GM21619 (cell line): ENCODE measurements at regions not wholly inside any gene's neighbourhood (a gene's known extent, or its start where the extent isn't known, plus 50 kb on each side); places are given as distances from the start of the nearest gene placed in this dataset.

ENCODE experiments used
- ATAC-seq: cut with Tn5 transposase; IDR thresholded peaks from one replicate; pipeline ENCODE4 v1.9.1; 2021; ENCODE audit not compliant: unreplicated experiment

- no peak for ATAC-seq
Measured at GRCh38 chr9:119841016-119841415, 471.8 kb upstream of the BRINP1 start.

- no peak for ATAC-seq
Measured at GRCh38 chr9:119839888-119840287, 470.7 kb upstream of the BRINP1 start.

DNA sequence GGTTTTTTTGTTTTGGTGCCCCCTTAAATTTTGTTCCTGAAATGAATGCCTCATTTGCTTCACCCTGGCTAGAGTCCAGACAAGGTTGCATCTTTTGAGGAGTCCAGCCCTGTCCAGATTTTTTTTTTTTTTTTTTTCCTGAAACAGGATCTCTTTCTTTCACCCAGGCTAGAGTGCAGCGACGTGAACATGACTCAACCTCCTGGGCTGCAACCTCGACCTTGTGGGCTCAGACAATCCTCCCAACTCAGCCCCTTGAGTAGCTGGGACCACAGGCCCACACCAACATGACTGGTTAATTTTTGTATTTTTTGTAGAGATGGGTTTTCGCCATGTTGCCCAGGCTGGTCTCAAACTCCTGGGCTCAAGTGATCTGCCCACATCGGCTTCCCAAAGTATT lies 469.0 kb upstream of the BRINP1 start:
- no peak for ATAC-seq

DNA sequence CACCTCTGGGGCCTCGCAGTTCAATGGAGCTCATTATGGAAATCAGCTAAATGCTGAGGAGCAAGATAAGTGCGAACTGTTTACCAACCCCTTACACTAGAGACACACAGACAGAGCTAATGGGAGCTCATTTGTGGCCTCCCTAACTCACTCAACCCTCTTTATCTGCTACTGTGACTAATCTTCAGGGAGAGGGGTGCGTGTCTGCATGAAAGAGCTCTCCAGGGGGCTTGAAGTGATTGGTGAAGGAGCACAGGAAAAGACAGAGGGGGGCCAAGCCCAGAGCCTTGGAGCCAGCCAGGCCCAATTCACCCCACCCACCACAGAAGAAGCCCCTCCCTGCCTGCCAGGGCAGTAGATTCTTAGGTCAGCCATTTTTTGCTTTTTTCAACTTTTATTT lies 466.8 kb upstream of the BRINP1 start:
- no peak for ATAC-seq

DNA sequence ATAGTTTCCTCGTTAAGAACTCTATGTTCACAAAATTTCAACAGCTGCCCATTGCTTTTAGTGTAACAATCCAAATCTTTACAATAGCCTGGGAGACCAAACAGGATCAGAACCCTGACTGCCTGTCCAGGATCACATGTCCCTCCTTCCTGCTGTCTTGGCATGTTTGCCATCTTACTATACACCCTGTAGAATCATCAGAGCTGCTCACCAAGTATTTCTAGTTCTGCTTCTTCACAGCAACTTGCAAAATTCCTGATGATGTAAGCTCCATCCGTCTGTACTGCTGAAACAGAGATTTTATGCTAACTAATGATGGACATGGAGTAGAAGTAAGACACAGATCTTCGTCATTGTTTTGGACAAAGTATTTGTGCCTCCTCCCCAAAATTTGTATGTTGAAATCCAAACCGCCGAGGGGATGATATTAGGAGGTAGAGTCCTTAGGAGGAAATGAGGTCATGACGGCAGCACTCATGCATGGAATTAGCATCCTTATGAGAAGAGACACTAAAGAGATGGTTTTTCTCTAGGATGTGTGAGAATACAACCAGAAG lies 464.9 kb upstream of the BRINP1 start:
- no peak for ATAC-seq

DNA sequence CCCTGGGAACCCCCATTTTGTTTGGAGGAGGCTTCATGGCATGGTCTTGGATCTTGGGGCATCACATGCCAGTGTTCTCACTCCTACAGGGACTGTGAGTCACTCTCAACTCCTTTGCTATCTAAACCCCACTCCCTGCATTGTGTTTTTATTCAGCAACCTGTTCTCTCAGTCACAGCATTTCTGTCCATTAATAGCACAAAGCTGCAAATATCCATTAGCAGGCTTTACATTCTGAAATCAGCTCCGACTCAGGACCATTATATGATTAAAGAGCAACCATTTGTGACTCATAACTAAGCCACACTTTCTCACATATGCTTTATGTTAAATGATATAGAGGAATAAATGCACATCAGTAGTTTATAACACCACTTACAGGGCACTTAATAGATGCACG lies 462.1 kb upstream of the BRINP1 start:
- ATAC-seq = no peak

DNA sequence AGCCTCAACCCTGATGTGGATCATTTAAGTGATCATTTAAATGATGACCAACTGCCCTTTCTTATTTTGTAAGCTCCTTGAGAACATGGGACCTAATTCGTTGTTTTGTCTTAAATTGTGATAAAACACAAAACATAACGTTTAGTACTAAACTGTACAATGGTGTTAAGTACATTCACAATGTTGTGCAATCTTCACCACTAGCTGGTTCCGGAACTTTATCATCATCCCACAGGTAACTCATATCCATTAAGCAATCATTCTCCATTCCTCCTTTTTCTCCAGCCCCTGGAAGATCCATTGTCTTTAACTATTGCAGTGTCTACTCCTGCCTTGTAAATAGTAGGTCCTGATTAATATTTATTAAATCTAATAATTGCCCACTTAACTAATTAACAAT lies 460.5 kb upstream of the BRINP1 start:
- no peak for ATAC-seq

GRCh38 chr9:119829186-119829585 lies 460.0 kb upstream of the BRINP1 start:
- no peak for ATAC-seq

- ATAC-seq = no peak
Measured at GRCh38 chr9:119827526-119827925, 458.3 kb upstream of the BRINP1 start.

GRCh38 chr9:119827126-119827525 lies 457.9 kb upstream of the BRINP1 start:
- no peak for ATAC-seq

- ATAC-seq = no peak
Measured at GRCh38 chr9:119818726-119819435, 449.6 kb upstream of the BRINP1 start.

DNA sequence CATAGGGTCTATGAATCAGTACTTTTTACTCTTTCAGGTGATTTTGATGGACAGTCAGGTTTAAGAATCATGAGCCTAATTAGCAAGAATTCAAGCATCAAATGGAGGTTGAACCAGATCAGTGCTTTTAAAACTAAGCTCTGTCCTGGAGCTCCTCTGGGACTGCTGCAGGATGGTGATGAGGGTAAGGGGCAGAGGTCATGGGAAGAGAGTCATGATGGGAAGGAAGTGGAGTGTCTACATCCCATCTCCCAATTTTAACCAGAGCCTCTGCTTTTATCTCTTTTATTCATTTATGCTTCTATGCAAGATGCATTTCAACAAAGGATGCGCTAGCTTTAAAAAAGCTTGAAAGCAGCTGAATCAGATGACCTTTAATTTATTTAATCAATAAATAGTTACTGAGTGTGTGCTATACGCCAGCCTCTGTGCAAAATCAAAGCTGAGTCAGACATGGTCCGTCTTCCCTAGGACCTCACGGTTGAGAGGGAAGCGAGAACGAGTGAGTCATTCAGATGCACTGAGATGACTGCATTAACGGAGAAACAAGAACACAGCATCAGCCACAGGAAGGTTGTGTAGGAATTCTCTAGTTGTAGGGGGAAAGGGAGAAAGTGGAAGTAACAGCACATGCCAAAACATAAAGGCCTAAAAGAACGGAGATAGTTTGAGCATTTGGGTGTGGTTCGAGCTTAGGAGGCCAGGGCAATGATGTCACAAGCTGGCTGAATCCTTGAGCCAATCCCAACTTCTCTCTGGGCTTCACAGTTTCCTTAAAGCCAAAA lies 441.6 kb upstream of the BRINP1 start:
- no peak for ATAC-seq

GRCh38 chr9:119803679-119804078 lies 434.4 kb upstream of the BRINP1 start:
- ATAC-seq = no peak

DNA sequence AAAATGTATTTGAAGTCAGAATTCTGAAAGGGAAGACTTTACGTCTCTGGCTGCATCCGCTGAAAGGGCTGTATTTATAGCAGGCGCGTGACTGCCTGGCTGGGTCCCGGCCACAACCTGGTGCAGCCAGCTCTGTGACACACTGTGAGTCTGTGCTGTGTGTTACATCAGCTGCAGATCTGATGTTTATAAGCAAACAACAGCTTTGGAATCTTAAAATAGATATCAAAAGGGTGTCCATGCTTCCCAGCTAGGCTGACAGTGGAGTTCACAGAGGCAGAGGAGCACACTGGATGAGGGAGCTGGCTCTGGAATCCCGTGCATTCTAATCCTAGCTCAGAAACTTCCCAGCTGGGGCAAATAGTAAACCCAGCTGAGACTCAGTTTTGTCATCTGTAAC lies 433.4 kb upstream of the BRINP1 start:
- no peak for ATAC-seq

GRCh38 chr9:119802133-119802532 lies 432.9 kb upstream of the BRINP1 start:
- ATAC-seq = no peak

- no peak for ATAC-seq
Measured at GRCh38 chr9:119801311-119801710, 432.1 kb upstream of the BRINP1 start.

GRCh38 chr9:119795395-119795794 lies 426.2 kb upstream of the BRINP1 start:
- no peak for ATAC-seq

GRCh38 chr9:119794836-119795235 lies 425.6 kb upstream of the BRINP1 start:
- ATAC-seq = no peak

GRCh38 chr9:119793218-119793617 lies 424.0 kb upstream of the BRINP1 start:
- ATAC-seq = no peak

- ATAC-seq = no peak
Measured at GRCh38 chr9:119792242-119792641, 423.0 kb upstream of the BRINP1 start.

- no peak for ATAC-seq
Measured at GRCh38 chr9:119789987-119790386, 420.8 kb upstream of the BRINP1 start.

DNA sequence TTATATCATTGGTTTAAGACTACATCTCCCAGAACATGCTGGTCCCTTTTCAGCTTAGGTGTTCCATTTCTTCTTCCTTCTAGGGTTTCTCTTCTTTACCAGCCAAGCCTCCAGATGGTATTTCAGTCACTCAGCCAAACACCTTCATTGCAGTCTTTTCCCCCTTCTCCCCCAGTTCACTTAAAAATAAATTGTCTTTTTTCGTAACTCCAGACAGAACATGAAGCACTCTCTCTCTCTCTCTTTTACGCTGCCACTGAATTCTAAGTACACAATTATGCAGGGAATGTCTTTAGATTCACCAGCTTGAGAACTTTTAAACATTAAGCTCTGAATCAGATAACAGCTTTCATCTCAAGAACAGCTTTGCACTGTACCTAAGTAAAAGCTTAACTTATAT lies 419.7 kb upstream of the BRINP1 start:
- ATAC-seq = no peak
